Endothelial cell (in vitro differentiated cells): ENCODE measurements at regions not wholly inside any gene's neighbourhood (a gene's known extent, or its start where the extent isn't known, plus 50 kb on each side); places are given as distances from the start of the nearest gene placed in this dataset.
"Not testable (repeated sequence)": the region's sequence is repeated elsewhere in the genome, so short reads cannot be mapped to it uniquely, and the experiment has no call there.

Experiments used
- DNase-seq: peaks from one replicate; pipeline ENCODE4 v3.0.0; 2021; ENCODE audit warnings: low spot score
- H3K27ac Mint-ChIP-seq: one replicate; pipeline ENCODE4 v1.8.0; 2021; ENCODE audit warnings: mixed read lengths, inconsistent platforms; ENCODE audit not compliant: unreplicated experiment
- H3K27me3 Mint-ChIP-seq: one replicate; pipeline ENCODE4 v1.8.0; 2021; ENCODE audit warnings: mild to moderate bottlenecking, moderate library complexity, mixed read lengths, inconsistent platforms; ENCODE audit not compliant: unreplicated experiment
- H3K36me3 Mint-ChIP-seq: one replicate; pipeline ENCODE4 v1.8.0; 2021; ENCODE audit warnings: mild to moderate bottlenecking, low read depth, mixed read lengths, inconsistent platforms; ENCODE audit not compliant: unreplicated experiment
- H3K4me1 Mint-ChIP-seq: one replicate; pipeline ENCODE4 v1.8.0; 2021; ENCODE audit warnings: mild to moderate bottlenecking, mixed read lengths, inconsistent platforms; ENCODE audit not compliant: unreplicated experiment
- H3K4me3 Mint-ChIP-seq: one replicate; pipeline ENCODE4 v1.8.0; 2021; ENCODE audit warnings: mild to moderate bottlenecking, mixed read lengths, inconsistent platforms; ENCODE audit not compliant: unreplicated experiment
- H3K9me3 Mint-ChIP-seq: one replicate; pipeline ENCODE4 v1.8.0; 2021; ENCODE audit warnings: mixed read lengths, inconsistent platforms; ENCODE audit not compliant: unreplicated experiment
- CTCF ChIP-seq: fragments of 200-600 bp; sonication (generic); IDR thresholded peaks from one replicate; pipeline ENCODE4 v1.5.0; 2021; ENCODE audit warnings: antibody characterized with exemption; ENCODE audit not compliant: unreplicated experiment

GRCh38 chrX:26559855-26560254, 343.9 kb downstream of the MAGEB5 start:
- no peak for DNase-seq

DNA sequence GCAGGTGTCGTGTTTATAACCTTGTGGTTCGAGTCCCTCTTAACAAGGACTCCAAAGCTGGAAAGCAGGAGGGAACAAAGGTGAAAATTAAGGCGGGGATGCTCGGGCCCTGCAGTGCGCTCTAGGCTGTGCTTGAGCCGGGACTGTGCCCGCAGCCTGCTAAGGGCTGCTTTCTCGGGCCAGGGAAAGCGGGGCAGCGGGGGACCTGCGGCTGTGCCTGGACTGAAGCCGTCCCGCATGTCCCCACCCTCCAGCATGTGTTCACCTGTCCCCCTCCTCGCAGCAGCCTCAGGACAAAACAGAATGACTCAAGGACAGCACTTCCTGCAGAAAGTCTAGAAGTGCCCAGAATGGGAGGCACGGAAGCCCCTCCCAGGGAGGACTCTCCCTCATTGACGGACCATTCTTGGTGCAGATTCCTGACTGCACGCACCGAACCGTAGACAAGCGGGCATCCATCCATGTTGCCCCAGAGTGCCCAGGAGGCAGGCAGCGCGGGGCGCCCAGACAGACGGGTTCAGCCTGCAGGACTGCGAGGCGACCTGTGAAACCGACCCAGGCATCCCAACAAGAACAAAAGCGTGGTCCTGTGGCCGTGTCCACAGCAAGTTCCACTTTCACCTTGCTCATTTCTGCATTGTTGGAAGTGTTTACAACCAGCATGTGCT, 342.9 kb downstream of the MAGEB5 start:
- H3K4me1 Mint-ChIP-seq = no peaks in the 10 kb centered on the region
- H3K27me3 Mint-ChIP-seq = no peaks in the 10 kb centered on the region
- no peak overlapping the region for H3K4me3 Mint-ChIP-seq
- TF ChIP-seq CTCF = no peak
- no peak overlapping the region for H3K27ac Mint-ChIP-seq
- DNase-seq = no peak
- no peaks in the 10 kb centered on the region for H3K9me3 Mint-ChIP-seq
- no peaks in the 10 kb centered on the region for H3K36me3 Mint-ChIP-seq

More at GRCh38 chrX:26559855-26560254, 343.9 kb downstream of the MAGEB5 start:
- H3K27me3 Mint-ChIP-seq = no peaks in the 10 kb centered on the region
- no peaks in the 10 kb centered on the region for H3K4me1 Mint-ChIP-seq
- no peaks in the 10 kb centered on the region for H3K9me3 Mint-ChIP-seq
- no peak for TF ChIP-seq CTCF
- H3K27ac Mint-ChIP-seq = no peak overlapping the region
- H3K36me3 Mint-ChIP-seq = no peaks in the 10 kb centered on the region
- no peak overlapping the region for H3K4me3 Mint-ChIP-seq

- no peaks in the 10 kb centered on the region for H3K36me3 Mint-ChIP-seq
- TF ChIP-seq CTCF = no peak
- H3K4me3 Mint-ChIP-seq = no peak overlapping the region
- H3K27me3 Mint-ChIP-seq = no peaks in the 10 kb centered on the region
- DNase-seq = no peak
- H3K4me1 Mint-ChIP-seq = no peaks in the 10 kb centered on the region
- H3K9me3 Mint-ChIP-seq = no peaks in the 10 kb centered on the region
- no peak overlapping the region for H3K27ac Mint-ChIP-seq
Measured at GRCh38 chrX:26557691-26558321, 341.8 kb downstream of the MAGEB5 start.

DNA sequence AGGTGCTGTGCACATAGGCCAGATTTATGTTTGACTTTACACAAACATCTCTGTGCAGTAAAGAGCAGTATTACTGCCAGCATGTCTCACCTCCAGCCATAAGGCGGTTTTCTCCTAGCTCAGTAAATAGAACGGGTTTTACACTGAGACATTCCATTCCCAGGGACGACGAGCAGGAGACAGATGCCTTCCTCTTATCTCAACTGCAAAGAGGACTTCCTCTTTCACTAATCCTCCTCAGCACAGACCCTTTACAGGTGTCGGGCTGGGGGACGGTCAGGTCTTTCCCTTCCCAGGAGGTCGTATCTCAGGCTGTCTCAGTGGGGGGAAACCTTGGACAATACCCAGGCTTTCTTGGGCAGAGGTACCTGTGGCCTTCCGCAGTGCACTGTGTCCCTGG, 309.8 kb downstream of the MAGEB5 start:
- not testable (repeated sequence) for H3K4me1 Mint-ChIP-seq, H3K9me3 Mint-ChIP-seq, DNase-seq, H3K4me3 Mint-ChIP-seq, H3K27ac Mint-ChIP-seq, H3K27me3 Mint-ChIP-seq, H3K36me3 Mint-ChIP-seq

DNA sequence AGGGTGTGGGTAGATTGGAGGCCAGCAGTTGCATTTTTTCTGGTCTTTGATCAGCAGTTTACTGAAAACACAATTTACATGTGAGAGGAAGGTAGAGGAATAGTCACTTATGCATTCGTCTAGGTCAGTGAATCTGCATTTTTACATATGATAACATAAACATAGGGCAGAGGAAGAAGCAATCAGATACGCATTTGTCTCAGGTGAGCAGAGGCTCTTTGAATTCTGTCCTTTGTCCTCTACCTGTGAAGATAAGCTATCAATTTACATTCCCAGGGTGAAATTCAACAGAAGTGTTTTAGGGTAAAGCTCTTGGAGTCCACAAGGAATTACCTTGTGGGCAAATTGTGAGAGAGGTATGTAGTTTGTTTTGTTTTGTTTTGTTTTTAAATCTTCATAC, 306.5 kb downstream of the MAGEB5 start:
- Mint-ChIP-seq H3K4me3 (no peak overlapping the region), H3K4me1 (no peaks in the 10 kb centered on the region), H3K36me3 (peaks cover 4% of the 10 kb centered on the region), H3K27me3 (no peaks in the 10 kb centered on the region), H3K27ac (no peak overlapping the region), H3K9me3 (peaks cover 3% of the 10 kb centered on the region)
- TF ChIP-seq CTCF = no peak
- no peak for DNase-seq
